Retinal pigment epithelial cell (primary cell): ENCODE measurements at regions not wholly inside any gene's neighbourhood (a gene's known extent, or its start where the extent isn't known, plus 50 kb on each side); places are given as distances from the start of the nearest gene placed in this dataset.

Experiments used
- DNase-seq: peaks from one replicate; pipeline ENCODE4 v3.0.0-alpha.2; 2010; ENCODE audit warnings: low read depth
- H3K4me3 ChIP-seq: 2 replicates; pipeline ENCODE4 v1.5.1; 2011; ENCODE audit warnings: mild to moderate bottlenecking, low read length, control low read depth, moderate library complexity
- CTCF ChIP-seq: conservative IDR thresholded peaks from 2 replicates; pipeline ENCODE4 v1.5.1; 2011; ENCODE audit warnings: low read depth, low read length, control low read depth, inconsistent platforms

GRCh38 chr17:71790791-71791190 lies 330.0 kb upstream of the SOX9 start:
- no peak overlapping the region for H3K4me3 ChIP-seq
- no peak for DNase-seq
- TF ChIP-seq CTCF: no peak

- H3K4me3 ChIP-seq: no peak overlapping the region
- no peak for DNase-seq
- TF ChIP-seq CTCF: no peak
Observed at GRCh38 chr17:71791311-71791710, 329.5 kb upstream of the SOX9 start.

GRCh38 chr17:71792966-71793365 lies 327.9 kb upstream of the SOX9 start:
- no peak for TF ChIP-seq CTCF
- DNase-seq: peak; percentile 15
- no peak overlapping the region for H3K4me3 ChIP-seq

- DNase-seq: no peak
- TF ChIP-seq CTCF: no peak
- H3K4me3 ChIP-seq: no peak overlapping the region
Observed at GRCh38 chr17:71793518-71793917, 327.3 kb upstream of the SOX9 start.

DNA sequence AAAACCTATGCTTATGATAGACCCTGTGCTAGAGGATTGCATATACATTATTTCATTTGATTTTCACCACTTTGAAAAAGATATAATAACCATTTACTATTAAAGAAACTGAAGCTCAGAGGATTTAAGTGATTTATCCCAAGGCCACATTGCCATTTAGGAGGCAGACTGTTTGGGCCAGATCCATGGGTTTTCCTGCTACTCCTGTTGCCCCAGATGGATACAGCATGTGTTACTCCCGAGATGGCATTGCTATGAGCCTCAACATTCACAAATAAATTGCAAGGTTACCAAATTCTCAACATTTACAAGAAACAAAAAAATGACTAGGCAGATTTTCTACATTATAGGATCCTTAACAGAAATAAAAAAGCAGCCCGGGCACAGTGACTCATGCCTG lies 322.1 kb upstream of the SOX9 start:
- H3K4me3 ChIP-seq: no peak overlapping the region
- TF ChIP-seq CTCF: no peak

DNA sequence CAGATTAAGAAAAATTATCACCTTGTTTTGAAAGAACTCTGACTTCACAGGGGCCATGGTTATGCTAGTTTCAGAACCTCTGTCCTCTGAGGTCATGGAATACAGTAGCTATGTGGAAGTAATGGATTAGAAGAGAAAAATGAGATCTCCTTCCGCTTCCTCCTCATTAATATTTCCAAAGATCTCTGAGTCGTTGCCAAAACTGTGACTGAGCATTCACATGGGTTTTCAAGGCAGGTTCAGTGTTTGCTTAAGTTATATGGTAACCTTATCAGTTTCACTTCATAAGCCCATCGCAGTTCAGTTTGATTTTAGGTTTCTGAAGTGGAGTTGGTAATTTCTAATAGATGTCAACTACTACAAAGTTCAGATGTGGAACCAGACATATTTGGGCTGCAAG lies 321.2 kb upstream of the SOX9 start:
- DNase-seq: no peak
- TF ChIP-seq CTCF: no peak
- no peak overlapping the region for H3K4me3 ChIP-seq

More for the DNA sequence above, 322.1 kb upstream of the SOX9 start:
- no peak for DNase-seq

DNA sequence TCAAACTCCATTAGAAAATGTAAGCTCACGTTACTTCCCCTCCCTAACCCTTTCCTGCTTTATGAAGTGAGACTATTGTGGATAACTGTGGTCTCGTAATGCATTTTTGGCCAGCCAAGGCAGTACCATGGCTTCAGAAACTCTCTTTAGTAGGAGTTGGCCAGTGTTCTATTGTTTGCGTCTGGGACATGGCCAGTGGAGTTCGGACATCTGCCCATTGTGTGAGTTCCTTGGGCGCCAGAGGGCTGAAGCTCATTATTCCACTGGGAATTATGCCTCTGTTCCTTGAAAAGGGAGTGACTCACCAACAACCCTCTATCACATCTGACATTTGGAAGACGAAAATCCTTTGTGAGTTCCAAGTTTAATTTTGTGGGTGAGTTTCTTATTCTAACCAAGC lies 319.5 kb upstream of the SOX9 start:
- no peak for DNase-seq
- TF ChIP-seq CTCF: no peak
- H3K4me3 ChIP-seq: no peak overlapping the region
